ENCODE measurements at regions not wholly inside any gene's neighbourhood (a gene's known extent, or its start where the extent isn't known, plus 50 kb on each side); places are given as distances from the start of the nearest gene placed in this dataset.

GRCh38 chr4:42817913-42818312 lies 74.6 kb upstream of the GRXCR1 start:
- Histone ChIP-seq H3K36me3 (ENCODE audit: low read length) (no peaks in the 10 kb centered on the region), H4K20me1 (ENCODE audit: low read depth, low read length) (no peaks in the 10 kb centered on the region), H3K9me2 (replicated peaks; ENCODE audit: insufficient read depth, low read length) (no peaks in the 10 kb centered on the region), H2AFZ (ENCODE audit: low read depth, low read length, severe bottlenecking) (no peak overlapping the region), H3K9ac (ENCODE audit: low read length) (no peak overlapping the region), H3F3A (ENCODE audit: insufficient read depth) (no peaks in the 10 kb centered on the region), H3K4me2 (ENCODE audit: low read depth, low read length, poor library complexity, severe bottlenecking) (no peak overlapping the region), H3K9me3 (ENCODE audit: insufficient read depth, low read length) (no peaks in the 10 kb centered on the region), H3K27ac (ENCODE audit: low read depth, low read length) (no peak overlapping the region), H3K27me3 (ENCODE audit: low read length) (no peaks in the 10 kb centered on the region), H3K79me2 (ENCODE audit: insufficient read depth, low read length) (no peaks in the 10 kb centered on the region), H3K4me3 (ENCODE audit: insufficient read depth, low read length, poor library complexity, severe bottlenecking) (no peak overlapping the region)
- TF ChIP-seq CTCF (IDR thresholded peaks at IDR 0.05; ENCODE audit: insufficient read depth, low read length, poor library complexity, severe bottlenecking) (no peak), EZH2phosphoT487 (conservative IDR thresholded peaks at IDR 0.05; ENCODE audit: low read length) (no peak)

DNA sequence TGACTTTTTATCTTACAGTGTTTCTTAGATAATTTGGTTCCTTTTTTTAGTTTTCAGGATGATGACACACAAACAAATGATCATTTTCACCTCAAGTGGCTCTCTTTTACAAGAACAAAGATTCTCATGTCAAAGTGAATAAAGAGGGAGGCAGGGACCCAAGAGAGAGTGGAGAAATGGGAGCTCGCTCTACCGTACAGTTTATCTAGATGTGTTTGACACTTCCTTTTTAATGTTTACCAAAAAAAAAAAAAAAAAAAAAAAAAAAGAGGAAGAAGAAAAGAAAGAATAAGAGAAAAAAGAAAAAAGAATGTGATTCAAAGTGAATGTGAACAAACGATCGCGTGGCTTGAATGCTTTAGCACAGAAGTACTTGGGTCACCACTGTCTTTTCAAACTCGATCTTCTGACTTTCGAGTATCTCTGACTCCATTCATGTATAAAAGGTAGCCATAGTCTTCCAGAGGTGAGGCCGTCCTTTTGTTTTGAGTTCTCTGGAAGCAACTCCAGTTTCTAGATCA lies 75.6 kb upstream of the GRXCR1 start:
- Histone ChIP-seq H3K9me2 (replicated peaks; ENCODE audit: insufficient read depth, low read length) (no peaks in the 10 kb centered on the region), H3K4me3 (ENCODE audit: insufficient read depth, low read length, poor library complexity, severe bottlenecking) (no peak overlapping the region), H3K36me3 (ENCODE audit: low read length) (no peaks in the 10 kb centered on the region), H3F3A (ENCODE audit: insufficient read depth) (no peaks in the 10 kb centered on the region), H2AFZ (ENCODE audit: low read depth, low read length, severe bottlenecking) (no peak overlapping the region), H3K9me3 (ENCODE audit: insufficient read depth, low read length) (no peaks in the 10 kb centered on the region), H3K79me2 (ENCODE audit: insufficient read depth, low read length) (no peaks in the 10 kb centered on the region), H3K9ac (ENCODE audit: low read length) (no peak overlapping the region), H3K4me2 (ENCODE audit: low read depth, low read length, poor library complexity, severe bottlenecking) (no peak overlapping the region), H3K27me3 (ENCODE audit: low read length) (no peaks in the 10 kb centered on the region), H3K27ac (ENCODE audit: low read depth, low read length) (no peak overlapping the region), H4K20me1 (ENCODE audit: low read depth, low read length) (no peaks in the 10 kb centered on the region)
- TF ChIP-seq EZH2phosphoT487 (conservative IDR thresholded peaks at IDR 0.05; ENCODE audit: low read length): no peak

GRCh38 chr4:42816189-42816879 lies 76.2 kb upstream of the GRXCR1 start:
- TF ChIP-seq EZH2phosphoT487 (conservative IDR thresholded peaks at IDR 0.05; ENCODE audit: low read length): no peak
- TF ChIP-seq CTCF (IDR thresholded peaks at IDR 0.05; ENCODE audit: insufficient read depth, low read length, poor library complexity, severe bottlenecking): no peak
- H3K79me2 ChIP-seq (ENCODE audit: insufficient read depth, low read length): no peaks in the 10 kb centered on the region
- H3K9me2 ChIP-seq (replicated peaks; ENCODE audit: insufficient read depth, low read length): no peaks in the 10 kb centered on the region
- no peak overlapping the region for H3K9ac ChIP-seq (ENCODE audit: low read length)
- no peak overlapping the region for H3K4me2 ChIP-seq (ENCODE audit: low read depth, low read length, poor library complexity, severe bottlenecking)
- H2AFZ ChIP-seq (ENCODE audit: low read depth, low read length, severe bottlenecking): no peak overlapping the region
- no peaks in the 10 kb centered on the region for H3K36me3 ChIP-seq (ENCODE audit: low read length)
- no peaks in the 10 kb centered on the region for H4K20me1 ChIP-seq (ENCODE audit: low read depth, low read length)
- H3K9me3 ChIP-seq (ENCODE audit: insufficient read depth, low read length): no peaks in the 10 kb centered on the region
- no peaks in the 10 kb centered on the region for H3F3A ChIP-seq (ENCODE audit: insufficient read depth)
- H3K27me3 ChIP-seq (ENCODE audit: low read length): no peaks in the 10 kb centered on the region
- H3K27ac ChIP-seq (ENCODE audit: low read depth, low read length): no peak overlapping the region
- no peak overlapping the region for H3K4me3 ChIP-seq (ENCODE audit: insufficient read depth, low read length, poor library complexity, severe bottlenecking)

DNA sequence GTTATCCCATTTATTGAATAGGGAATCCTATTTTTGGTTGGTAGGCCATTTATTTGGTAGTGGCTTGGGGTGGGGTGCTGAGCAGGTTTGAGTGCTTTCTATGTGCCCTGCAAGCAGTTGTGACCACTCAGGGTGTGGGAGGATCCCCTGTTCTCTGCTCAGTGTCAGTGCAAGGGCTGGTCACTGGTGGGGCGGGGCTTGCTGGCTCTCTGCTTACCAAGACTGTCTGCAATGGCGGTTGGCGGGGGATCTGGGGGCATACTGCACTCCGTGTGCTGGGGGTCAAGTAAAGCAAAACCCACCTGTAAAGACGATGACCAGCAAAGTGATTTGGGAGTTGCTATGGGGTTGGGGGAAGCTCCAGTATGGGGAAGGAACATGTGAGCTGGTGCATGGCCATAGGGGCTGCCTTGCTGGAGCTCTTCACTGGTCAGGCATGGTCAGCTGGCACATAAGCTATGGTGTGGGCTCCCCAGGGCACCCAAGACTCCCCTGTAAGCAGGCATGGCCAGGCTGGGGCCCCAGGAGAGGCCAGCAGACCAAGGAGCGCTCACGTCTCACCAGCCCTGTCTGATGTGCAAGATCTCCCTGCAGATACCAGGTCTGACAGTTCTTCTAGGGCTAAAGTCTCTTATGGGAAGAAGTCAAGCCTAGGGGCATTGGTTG lies 83.0 kb upstream of the GRXCR1 start:
- Histone ChIP-seq H3K4me3 (ENCODE audit: insufficient read depth, low read length, poor library complexity, severe bottlenecking) (no peak overlapping the region), H3K4me2 (ENCODE audit: low read depth, low read length, poor library complexity, severe bottlenecking) (no peak overlapping the region), H2AFZ (ENCODE audit: low read depth, low read length, severe bottlenecking) (no peak overlapping the region), H3K36me3 (ENCODE audit: low read length) (no peaks in the 10 kb centered on the region), H3K79me2 (ENCODE audit: insufficient read depth, low read length) (no peaks in the 10 kb centered on the region), H3K9me3 (ENCODE audit: insufficient read depth, low read length) (no peaks in the 10 kb centered on the region), H3F3A (ENCODE audit: insufficient read depth) (no peaks in the 10 kb centered on the region), H4K20me1 (ENCODE audit: low read depth, low read length) (no peaks in the 10 kb centered on the region), H3K27me3 (ENCODE audit: low read length) (no peaks in the 10 kb centered on the region), H3K27ac (ENCODE audit: low read depth, low read length) (no peak overlapping the region), H3K9ac (ENCODE audit: low read length) (no peak overlapping the region), H3K9me2 (replicated peaks; ENCODE audit: insufficient read depth, low read length) (no peaks in the 10 kb centered on the region)
- TF ChIP-seq EZH2phosphoT487 (conservative IDR thresholded peaks at IDR 0.05; ENCODE audit: low read length) (no peak), CTCF (IDR thresholded peaks at IDR 0.05; ENCODE audit: insufficient read depth, low read length, poor library complexity, severe bottlenecking) (no peak)
